GM19035 (cell line): ENCODE measurements at regions not wholly inside any gene's neighbourhood (a gene's known extent, or its start where the extent isn't known, plus 50 kb on each side); places are given as distances from the start of the nearest gene placed in this dataset.

Experiments
- ATAC-seq: cut with Tn5 transposase; IDR thresholded peaks from one replicate; pipeline ENCODE4 v1.9.1; 2021; ENCODE audit not compliant: unreplicated experiment

DNA sequence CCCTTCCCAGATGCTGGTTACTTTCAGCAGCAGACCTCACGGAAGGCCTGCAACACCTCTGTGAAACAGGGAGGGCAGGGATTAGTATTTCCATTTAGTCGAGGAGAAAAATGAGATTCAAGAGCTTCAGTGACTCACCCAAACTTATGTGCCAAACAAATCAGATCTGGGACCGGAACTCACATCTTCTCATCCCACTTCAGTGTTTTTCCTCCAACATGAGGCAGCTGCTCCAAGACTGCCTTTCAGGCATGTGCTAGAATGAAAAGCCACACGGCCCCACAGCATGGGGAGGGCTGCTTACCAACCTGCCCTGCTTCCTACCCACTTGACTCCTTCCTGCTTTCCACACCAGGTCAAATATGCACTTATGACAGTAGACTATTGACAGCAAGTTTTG lies 129.4 kb upstream of the SLC24A5 start:
- ATAC-seq, result no peak

- no peak for ATAC-seq
These were observed 127.7 kb upstream of the SLC24A5 start for GRCh38 chr15:47993051-47993450.

- ATAC-seq, result no peak
These were observed 123.4 kb upstream of the SLC24A5 start for GRCh38 chr15:47997195-47998080.

- no peak for ATAC-seq
These were observed 122.2 kb upstream of the SLC24A5 start for GRCh38 chr15:47998619-47999019.

GRCh38 chr15:48001393-48002039 lies 119.3 kb upstream of the SLC24A5 start:
- ATAC-seq, result peak; percentile 94

DNA sequence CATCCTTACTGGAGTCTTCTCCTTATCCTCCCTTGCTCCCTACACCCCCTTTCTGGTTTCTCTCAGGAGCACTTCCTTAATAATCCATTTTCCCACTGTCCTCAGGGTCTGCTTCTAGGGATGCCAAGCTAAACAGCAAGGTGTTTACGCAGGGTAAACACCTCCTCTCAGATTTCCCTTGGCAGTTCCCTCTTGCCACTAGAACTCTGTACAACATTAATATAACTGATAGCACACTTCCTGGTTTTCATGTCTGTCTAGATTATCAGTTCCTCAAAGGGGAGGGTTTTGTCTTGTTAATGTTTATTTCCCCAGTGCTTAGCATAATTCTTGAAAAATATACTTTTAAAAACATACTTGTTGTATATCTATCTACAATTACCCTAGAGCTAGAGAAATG lies 118.0 kb upstream of the SLC24A5 start:
- ATAC-seq, result no peak

GRCh38 chr15:48003441-48003840 lies 117.3 kb upstream of the SLC24A5 start:
- ATAC-seq, result no peak

- no peak for ATAC-seq
These were observed 115.7 kb upstream of the SLC24A5 start for GRCh38 chr15:48005077-48005476.

DNA sequence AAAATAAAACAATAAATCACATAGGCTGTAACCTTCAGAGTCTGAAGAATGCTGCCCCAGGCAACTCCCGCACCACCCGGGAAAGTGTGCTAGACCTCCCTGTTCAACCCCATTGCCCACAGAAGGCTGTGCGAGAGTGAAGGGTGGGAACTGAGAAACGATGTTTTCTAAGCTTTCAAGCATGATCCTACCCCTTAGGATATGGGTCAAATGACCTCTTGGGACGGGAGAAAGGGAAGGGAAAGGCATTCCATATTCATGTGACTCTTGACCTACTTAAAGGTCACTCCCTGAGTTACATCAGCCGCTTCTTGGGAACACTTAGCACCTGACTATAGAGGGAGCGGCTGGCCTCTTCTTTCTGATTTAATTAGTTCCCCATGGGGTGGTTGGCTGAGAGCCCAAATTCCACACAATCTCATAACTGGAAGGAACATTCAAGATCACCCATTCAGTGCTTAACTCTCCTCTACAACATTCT lies 114.7 kb upstream of the SLC24A5 start:
- ATAC-seq, result no peak

GRCh38 chr15:48010316-48010715 lies 110.5 kb upstream of the SLC24A5 start:
- no peak for ATAC-seq

DNA sequence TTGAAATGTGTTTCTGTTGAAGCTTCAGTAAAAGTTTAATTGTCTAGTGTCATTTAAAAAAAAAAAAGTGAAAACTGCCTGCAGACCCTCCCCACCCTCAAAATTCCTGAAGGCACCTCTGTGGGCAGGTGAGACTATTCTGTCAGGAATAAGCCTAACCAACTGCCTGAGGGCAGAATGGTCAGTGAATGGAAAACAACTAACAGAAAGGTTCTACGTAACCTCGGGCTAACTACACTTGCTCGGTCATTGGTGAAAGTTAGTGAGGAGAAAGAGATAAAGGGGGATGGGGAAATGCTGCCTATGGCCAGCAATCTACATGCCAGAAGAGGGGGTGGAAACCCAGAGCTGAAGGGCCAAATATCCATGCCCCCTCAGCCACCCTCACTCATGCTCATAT lies 108.6 kb upstream of the SLC24A5 start:
- ATAC-seq, result no peak

GRCh38 chr15:48016865-48017264 lies 103.9 kb upstream of the SLC24A5 start:
- ATAC-seq, result no peak

GRCh38 chr15:48017747-48018146 lies 103.0 kb upstream of the SLC24A5 start:
- no peak for ATAC-seq

DNA sequence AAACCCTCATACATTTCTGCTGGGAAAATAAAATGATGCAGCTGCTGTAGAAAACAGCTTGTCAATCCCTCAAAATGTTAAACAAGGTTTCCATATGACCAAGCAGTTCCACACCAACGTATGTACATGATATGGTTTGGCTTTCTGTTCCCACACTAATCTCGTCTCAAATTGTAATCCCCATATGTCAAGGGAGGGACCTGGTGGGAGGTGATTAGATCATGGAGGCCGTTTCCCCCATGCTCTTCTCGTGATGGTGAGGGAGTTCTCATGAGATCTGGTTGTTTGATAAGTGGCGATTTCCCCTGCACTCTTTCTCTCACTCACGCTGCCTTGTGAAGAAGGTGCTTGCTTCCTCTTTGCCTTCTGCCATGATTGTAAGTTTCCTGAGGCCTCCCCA lies 100.6 kb upstream of the SLC24A5 start:
- ATAC-seq, result no peak

- no peak for ATAC-seq
These were observed 99.3 kb upstream of the SLC24A5 start for GRCh38 chr15:48021336-48022086.

DNA sequence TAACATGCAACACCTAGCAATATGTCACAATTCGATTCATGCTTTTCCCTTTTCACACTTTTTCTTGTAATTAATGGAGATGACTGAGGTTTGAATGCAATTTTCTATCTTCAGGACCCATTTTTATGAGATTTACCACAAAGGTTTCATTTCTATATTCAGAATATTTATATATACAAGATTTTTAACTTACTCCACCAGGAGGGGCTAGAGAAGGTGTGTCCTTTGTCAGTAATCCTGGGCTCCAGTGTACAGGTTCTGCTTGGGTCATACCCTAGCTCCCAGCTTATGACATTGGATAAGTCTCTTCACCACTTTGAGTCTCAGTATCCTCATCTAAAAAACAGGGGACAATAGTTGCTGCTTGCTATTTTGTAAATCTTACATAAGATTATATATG lies 95.7 kb upstream of the SLC24A5 start:
- no peak for ATAC-seq

DNA sequence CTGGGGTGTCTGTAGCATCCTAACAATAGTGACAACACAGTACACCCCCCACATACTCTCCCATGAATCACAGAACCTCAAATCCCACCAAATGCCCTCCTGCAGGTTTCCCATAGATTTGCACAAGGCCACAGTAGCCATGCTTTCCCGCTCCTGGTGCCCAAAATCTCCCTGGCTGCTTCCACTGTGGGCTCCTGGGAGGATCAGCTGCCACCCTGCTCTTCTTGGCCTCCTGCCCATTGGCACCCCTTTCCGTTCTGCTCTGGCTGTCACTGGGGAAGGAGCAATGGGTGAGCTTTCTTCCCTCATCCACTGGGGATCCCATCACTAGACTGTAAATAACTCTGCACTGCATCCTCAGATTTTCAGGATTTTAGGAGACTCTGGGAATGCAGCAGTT lies 92.1 kb upstream of the SLC24A5 start:
- ATAC-seq, result no peak

DNA sequence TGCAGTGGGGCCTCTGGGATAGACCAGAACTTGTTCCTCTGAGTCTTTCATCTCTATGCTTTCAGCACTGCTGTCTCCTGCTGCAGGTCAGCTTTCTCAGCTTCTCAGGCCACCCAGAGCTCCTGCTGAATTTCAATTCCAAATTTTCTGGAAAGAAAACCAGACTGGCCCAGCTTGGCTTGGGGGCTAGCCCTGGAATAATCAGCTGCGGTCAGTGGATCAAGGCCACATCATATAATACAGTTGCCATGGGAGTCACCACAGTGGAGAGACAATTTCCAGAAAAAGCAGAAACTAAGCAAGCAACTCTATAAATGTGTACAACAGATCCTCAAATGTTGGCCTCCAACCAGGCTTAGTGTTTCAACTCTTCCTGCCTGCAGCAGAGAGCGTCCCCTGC lies 91.1 kb upstream of the SLC24A5 start:
- no peak for ATAC-seq

DNA sequence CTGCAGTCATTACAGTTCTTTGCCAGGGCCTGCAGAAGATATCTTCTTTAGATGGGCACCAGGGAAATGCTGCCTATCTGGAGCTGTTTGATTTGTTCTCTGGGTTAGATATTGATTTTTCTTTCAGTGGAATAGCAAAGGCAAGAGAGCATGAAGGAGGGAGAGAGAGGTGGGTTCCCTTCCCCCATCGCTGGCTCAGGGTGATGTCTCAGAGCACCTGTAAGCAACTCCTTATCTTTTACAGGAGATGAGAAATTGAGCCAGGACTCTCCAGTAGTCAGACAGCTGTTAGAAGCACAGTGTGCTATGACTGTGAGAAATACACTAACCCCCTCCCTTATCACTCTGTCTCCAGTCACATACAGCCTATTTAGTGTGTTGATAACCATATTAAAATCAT lies 89.3 kb upstream of the SLC24A5 start:
- no peak for ATAC-seq

GRCh38 chr15:48031973-48032372 lies 88.8 kb upstream of the SLC24A5 start:
- ATAC-seq, result no peak

DNA sequence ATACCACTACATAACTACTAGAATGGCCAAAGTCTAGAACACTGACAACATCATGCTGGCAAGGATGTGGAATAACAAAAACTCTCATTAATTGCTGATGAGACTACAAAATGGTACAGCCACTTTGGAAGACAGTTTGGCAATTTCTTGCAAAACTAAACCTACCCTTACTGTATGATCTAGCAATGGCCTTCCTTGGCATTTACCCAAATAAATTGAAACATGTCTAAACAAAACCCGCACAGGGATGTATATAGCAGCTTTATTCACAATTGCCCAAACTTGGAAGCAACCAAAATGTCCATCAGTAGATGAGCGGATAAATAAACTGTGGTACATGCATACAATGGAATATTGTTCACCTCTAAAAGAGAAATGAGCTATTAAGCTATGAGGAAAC lies 87.9 kb upstream of the SLC24A5 start:
- ATAC-seq, result no peak

DNA sequence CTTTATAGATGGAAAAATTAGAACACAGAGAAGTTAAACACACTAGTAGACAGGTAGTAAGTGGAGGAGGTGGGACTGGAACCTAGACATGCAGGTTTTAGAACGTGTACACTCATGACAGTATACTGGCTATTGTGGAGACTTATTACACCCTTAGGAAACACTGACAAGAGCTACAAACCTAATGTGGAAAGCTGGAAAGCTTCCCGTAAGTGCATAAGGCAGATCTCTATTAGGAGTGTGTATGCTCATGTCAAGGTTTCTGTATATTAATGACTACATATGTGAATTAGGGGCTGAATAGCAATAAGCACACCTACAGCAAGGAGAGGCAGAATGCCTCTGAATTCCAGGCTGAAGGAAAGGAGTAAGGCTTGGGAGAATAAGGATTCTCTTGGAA lies 82.6 kb upstream of the SLC24A5 start:
- ATAC-seq, result no peak
